MG63 (cell line): ENCODE measurements at regions not wholly inside any gene's neighbourhood (a gene's known extent, or its start where the extent isn't known, plus 50 kb on each side); places are given as distances from the start of the nearest gene placed in this dataset.
"Not testable (repeated sequence)": the region's sequence is repeated elsewhere in the genome, so short reads cannot be mapped to it uniquely, and the experiment has no call there.

Experiments
- DNase-seq: peaks from one replicate; pipeline ENCODE4 v3.0.0-alpha.2; 2020
- H3K27me3 ChIP-seq: fragments of 250-450 bp; sonication (Bioruptor Pico); 2 replicates; pipeline ENCODE4 v1.5.1; 2020; ENCODE audit warnings: mild to moderate bottlenecking, moderate library complexity
- H3K36me3 ChIP-seq: fragments of 250-450 bp; sonication (Bioruptor Pico); 2 replicates; pipeline ENCODE4 v1.5.1; 2020; ENCODE audit warnings: mild to moderate bottlenecking, moderate library complexity
- H3K4me3 ChIP-seq: fragments of 250-450 bp; sonication (Bioruptor Pico); 2 replicates; pipeline ENCODE4 v1.5.1; 2020; ENCODE audit warnings: mild to moderate bottlenecking, moderate library complexity
- H3K9me3 ChIP-seq: fragments of 250-450 bp; sonication (Bioruptor Pico); 2 replicates; pipeline ENCODE4 v1.5.1; 2020; ENCODE audit warnings: mild to moderate bottlenecking, moderate library complexity

DNA sequence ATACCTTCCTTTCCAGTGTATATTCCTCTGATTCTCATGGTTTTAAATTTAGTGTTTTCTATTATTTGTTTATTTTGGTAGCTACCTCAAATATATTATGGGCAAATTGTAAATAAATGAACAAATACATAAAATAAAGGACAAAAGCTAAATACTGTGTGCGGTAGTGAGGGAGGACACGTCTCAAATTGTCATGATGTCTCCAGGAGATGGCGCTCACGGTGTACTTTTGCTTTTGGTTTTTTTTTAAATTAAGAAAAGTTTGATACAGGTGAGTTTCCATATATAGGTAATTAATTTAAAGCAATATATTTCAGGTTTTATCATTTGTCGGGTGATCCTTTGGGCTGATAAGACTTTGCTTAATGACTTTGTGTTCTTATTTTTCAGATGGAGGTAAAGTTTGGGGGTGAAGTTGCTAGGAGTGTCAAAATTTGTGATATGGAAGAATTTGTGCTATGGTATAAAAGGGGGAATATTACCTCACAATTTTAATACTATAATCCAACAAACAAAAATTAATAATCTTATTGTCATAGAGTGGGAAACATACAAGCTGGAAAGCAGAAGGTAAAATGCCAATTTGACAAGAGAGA, 68.4 kb upstream of the TMEM229A start:
- DNase-seq, result no peak
- H3K4me3 ChIP-seq, result no peak overlapping the region
- no peaks in the 10 kb centered on the region for H3K27me3 ChIP-seq
- no peaks in the 10 kb centered on the region for H3K9me3 ChIP-seq
- no peaks in the 10 kb centered on the region for H3K36me3 ChIP-seq

DNA sequence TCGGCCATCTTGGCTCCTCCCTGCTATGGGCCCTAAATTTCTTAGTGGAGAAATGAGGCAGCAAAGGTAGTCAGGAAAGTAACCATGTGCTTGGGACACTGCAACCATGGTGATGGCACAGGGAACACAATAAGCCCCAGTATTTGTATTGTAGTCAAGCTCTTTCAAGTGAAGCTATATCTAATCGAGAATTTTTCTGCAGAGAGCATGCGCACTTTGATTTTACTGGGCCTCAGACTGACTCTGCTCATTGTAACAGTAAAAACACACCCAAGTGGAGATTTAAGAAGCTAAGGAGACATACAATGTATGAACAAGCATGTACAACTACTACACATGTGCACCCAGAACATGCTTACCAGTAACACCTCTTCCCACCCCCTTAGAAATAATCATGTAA, 67.3 kb upstream of the TMEM229A start:
- H3K27me3 ChIP-seq, result no peaks in the 10 kb centered on the region
- no peak overlapping the region for H3K4me3 ChIP-seq
- no peaks in the 10 kb centered on the region for H3K36me3 ChIP-seq
- no peak for DNase-seq
- H3K9me3 ChIP-seq, result no peaks in the 10 kb centered on the region

DNA sequence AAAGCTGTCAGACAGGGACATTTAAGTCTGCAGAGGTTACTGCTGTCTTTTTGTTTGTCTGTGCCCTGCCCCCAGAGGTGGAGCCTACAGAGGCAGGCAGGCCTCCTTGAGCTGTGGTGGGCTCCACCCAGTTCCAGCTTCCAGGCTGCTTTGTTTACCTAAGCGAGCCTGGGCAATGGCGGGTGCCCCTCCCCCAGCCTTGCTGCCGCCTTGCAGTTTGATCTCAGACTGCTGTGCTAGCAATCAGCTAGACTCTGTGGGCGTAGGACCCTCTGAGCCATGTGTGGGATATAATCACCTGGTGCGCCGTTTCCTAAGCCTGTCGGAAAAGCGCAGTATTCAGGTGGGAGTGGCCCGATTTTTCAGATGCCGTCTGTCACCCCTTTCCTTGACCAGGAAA, 66.7 kb upstream of the TMEM229A start:
- not testable (repeated sequence) for H3K27me3 ChIP-seq, H3K4me3 ChIP-seq, DNase-seq, H3K9me3 ChIP-seq, H3K36me3 ChIP-seq

DNA sequence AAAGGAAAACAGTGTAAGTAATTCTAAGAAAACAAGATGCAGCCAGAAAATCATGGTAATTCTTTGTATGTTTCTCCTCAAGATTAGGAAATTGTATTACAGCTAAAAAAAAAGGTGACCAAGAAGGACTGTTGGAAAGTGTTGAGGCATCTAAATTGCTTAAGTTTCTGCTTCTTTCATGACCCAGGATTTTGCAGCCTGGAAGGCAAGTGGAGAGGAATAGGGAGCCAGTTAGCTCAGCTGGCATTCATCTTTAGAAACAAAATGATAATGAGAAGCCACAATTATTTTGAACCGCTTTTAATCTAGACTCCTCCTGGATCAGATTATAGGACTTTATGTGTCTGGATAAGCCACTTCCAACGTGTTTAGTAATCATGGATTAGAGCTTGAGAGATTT, 56.8 kb upstream of the TMEM229A start:
- Histone ChIP-seq H3K27me3 (no peaks in the 10 kb centered on the region), H3K9me3 (no peaks in the 10 kb centered on the region; the same call in 1 of the 2 replicates), H3K4me3 (no peak overlapping the region), H3K36me3 (no peaks in the 10 kb centered on the region)
- no peak for DNase-seq

DNA sequence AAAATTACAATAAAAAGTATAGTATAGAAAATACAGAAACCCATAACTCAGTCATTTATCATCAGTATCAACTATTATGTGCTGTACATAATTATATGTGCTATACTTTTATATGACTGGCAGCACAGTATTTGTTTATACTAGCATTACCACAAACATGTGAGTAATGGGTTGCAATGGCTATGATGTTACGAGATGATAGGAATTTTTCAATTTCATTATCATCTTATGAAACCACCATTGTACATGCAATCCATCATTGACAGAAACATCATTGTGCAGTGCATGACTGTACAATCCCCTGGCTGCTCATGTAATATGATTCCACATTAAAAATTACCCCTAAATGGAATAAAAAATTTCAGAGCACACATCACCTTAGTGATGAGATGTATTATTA, 55.7 kb upstream of the TMEM229A start:
- H3K9me3 ChIP-seq, result no peaks in the 10 kb centered on the region; the same call in 1 of the 2 replicates
- DNase-seq, result no peak
- no peaks in the 10 kb centered on the region for H3K36me3 ChIP-seq
- H3K4me3 ChIP-seq, result no peak overlapping the region
- H3K27me3 ChIP-seq, result no peaks in the 10 kb centered on the region

DNA sequence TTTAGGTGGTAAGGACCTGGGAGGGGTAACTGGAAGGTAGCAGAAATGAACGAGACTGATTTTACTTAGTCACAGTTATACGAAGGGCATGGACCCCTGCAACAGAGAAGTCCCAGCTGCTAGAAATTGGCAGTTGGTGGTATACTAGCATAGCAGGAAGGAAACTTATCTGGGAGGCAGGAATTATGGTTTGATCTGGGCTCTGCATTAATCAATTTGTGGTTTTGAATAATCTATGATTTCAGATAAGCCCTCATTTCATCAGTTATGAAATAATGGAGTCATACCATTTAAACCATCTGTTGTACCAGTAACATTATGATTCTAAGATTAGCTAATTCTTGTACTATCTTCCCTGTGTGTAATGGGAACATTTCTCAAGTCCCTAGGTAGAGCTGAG, 54.0 kb upstream of the TMEM229A start:
- Histone ChIP-seq H3K4me3 (no peak overlapping the region), H3K36me3 (no peaks in the 10 kb centered on the region), H3K27me3 (no peaks in the 10 kb centered on the region), H3K9me3 (no peaks in the 10 kb centered on the region; the same call in 1 of the 2 replicates)
- no peak for DNase-seq

DNA sequence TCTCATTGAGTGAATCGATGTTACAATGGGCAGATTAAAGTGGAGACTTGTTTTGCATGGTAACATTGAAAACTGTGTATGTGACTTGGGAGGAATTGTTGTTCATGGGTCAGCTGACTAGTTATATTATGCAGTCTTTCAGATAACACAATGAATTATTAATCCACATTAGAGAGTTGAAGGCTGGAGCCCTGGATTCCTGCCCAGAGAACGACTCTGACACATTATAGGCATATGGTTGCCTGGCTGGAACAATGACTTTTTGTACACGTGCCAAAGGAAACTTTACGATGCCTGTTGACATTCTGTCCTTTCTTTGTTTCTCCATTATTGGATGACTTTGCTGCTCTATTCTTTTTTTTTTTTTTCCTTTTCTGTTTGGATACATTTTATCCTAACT, 52.3 kb upstream of the TMEM229A start:
- Histone ChIP-seq H3K36me3 (no peaks in the 10 kb centered on the region), H3K4me3 (no peak overlapping the region), H3K9me3 (no peaks in the 10 kb centered on the region; the same call in 1 of the 2 replicates), H3K27me3 (no peaks in the 10 kb centered on the region)
- peak; percentile 63 for DNase-seq

DNA sequence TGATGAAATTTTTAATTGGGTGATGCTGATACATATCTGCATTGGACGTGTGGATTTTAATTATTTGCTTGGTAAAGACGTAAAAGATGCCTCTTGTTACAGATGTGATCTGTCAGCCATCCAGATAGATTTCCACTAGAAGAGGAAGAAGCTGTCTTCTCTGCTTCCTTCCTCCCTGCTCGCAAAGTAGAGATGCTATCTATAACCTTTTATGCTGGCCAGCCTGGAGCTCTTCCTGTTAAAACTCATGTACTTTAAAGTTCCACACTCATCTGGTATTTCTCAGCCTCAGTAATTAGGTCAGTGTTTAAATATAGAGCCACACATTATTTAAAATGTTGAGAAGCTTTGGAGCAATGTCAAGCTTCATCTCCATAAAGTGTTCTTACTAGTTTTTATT, 51.2 kb upstream of the TMEM229A start:
- Histone ChIP-seq H3K36me3 (no peaks in the 10 kb centered on the region), H3K27me3 (no peaks in the 10 kb centered on the region), H3K4me3 (no peak overlapping the region), H3K9me3 (no peaks in the 10 kb centered on the region; the same call in 1 of the 2 replicates)
- no peak for DNase-seq
